Epithelial cell of esophagus (primary cell): ENCODE measurements at regions not wholly inside any gene's neighbourhood (a gene's known extent, or its start where the extent isn't known, plus 50 kb on each side); places are given as distances from the start of the nearest gene placed in this dataset.

Experiments used
- DNase-seq: peaks from one replicate; pipeline ENCODE4 v3.0.0; 2010; ENCODE audit warnings: low read depth
- H3K4me3 ChIP-seq: 2 replicates; pipeline ENCODE4 v1.5.1; 2011; ENCODE audit warnings: mild to moderate bottlenecking, low read length, control low read depth
- CTCF ChIP-seq: IDR thresholded peaks from 2 replicates; pipeline ENCODE4 v1.5.1; 2011; ENCODE audit warnings: low read depth, mild to moderate bottlenecking, low read length, control low read depth, inconsistent platforms; ENCODE audit not compliant: insufficient read depth; ENCODE audit errors: missing control alignments

- H3K4me3 ChIP-seq, result no peak overlapping the region
- DNase-seq, result no peak
- no peak for TF ChIP-seq CTCF
Observed at GRCh38 chr1:218643926-218644325, 298.8 kb downstream of the TGFB2 start.

- DNase-seq, result no peak
- H3K4me3 ChIP-seq, result no peak overlapping the region
- no peak for TF ChIP-seq CTCF
Observed at GRCh38 chr1:218646288-218646687, 301.2 kb downstream of the TGFB2 start.

GRCh38 chr1:218656301-218657037, 311.3 kb downstream of the TGFB2 start:
- TF ChIP-seq CTCF, result no peak
- H3K4me3 ChIP-seq, result no peak overlapping the region
- peak; percentile 43 for DNase-seq

- no peak overlapping the region for H3K4me3 ChIP-seq
- TF ChIP-seq CTCF, result no peak
- DNase-seq, result no peak
Observed at GRCh38 chr1:218658269-218658668, 313.1 kb downstream of the TGFB2 start.

- H3K4me3 ChIP-seq, result no peak overlapping the region
- TF ChIP-seq CTCF, result no peak
- peak; percentile 76 for DNase-seq
Observed at GRCh38 chr1:218658899-218659298, 313.8 kb downstream of the TGFB2 start.

GRCh38 chr1:218659911-218660677, 315.0 kb downstream of the TGFB2 start:
- TF ChIP-seq CTCF, result no peak
- no peak for DNase-seq
- H3K4me3 ChIP-seq, result no peak overlapping the region
